Endothelial cell (in vitro differentiated cells): ENCODE measurements at regions not wholly inside any gene's neighbourhood (a gene's known extent, or its start where the extent isn't known, plus 50 kb on each side); places are given as distances from the start of the nearest gene placed in this dataset.

Experiments
- DNase-seq: peaks from one replicate; pipeline ENCODE4 v3.0.0; 2021; ENCODE audit warnings: low spot score
- H3K27ac Mint-ChIP-seq: one replicate; pipeline ENCODE4 v1.8.0; 2021; ENCODE audit warnings: mixed read lengths, inconsistent platforms; ENCODE audit not compliant: unreplicated experiment
- H3K27me3 Mint-ChIP-seq: one replicate; pipeline ENCODE4 v1.8.0; 2021; ENCODE audit warnings: mild to moderate bottlenecking, moderate library complexity, mixed read lengths, inconsistent platforms; ENCODE audit not compliant: unreplicated experiment
- H3K36me3 Mint-ChIP-seq: one replicate; pipeline ENCODE4 v1.8.0; 2021; ENCODE audit warnings: mild to moderate bottlenecking, low read depth, mixed read lengths, inconsistent platforms; ENCODE audit not compliant: unreplicated experiment
- H3K4me1 Mint-ChIP-seq: one replicate; pipeline ENCODE4 v1.8.0; 2021; ENCODE audit warnings: mild to moderate bottlenecking, mixed read lengths, inconsistent platforms; ENCODE audit not compliant: unreplicated experiment
- H3K4me3 Mint-ChIP-seq: one replicate; pipeline ENCODE4 v1.8.0; 2021; ENCODE audit warnings: mild to moderate bottlenecking, mixed read lengths, inconsistent platforms; ENCODE audit not compliant: unreplicated experiment
- H3K9me3 Mint-ChIP-seq: one replicate; pipeline ENCODE4 v1.8.0; 2021; ENCODE audit warnings: mixed read lengths, inconsistent platforms; ENCODE audit not compliant: unreplicated experiment
- TF ChIP-seq, protein P1 (sequence below): fragments of 200-600 bp; sonication (generic); IDR thresholded peaks from one replicate; pipeline ENCODE4 v1.5.0; 2021; ENCODE audit warnings: antibody characterized with exemption; ENCODE audit not compliant: unreplicated experiment

DNA sequence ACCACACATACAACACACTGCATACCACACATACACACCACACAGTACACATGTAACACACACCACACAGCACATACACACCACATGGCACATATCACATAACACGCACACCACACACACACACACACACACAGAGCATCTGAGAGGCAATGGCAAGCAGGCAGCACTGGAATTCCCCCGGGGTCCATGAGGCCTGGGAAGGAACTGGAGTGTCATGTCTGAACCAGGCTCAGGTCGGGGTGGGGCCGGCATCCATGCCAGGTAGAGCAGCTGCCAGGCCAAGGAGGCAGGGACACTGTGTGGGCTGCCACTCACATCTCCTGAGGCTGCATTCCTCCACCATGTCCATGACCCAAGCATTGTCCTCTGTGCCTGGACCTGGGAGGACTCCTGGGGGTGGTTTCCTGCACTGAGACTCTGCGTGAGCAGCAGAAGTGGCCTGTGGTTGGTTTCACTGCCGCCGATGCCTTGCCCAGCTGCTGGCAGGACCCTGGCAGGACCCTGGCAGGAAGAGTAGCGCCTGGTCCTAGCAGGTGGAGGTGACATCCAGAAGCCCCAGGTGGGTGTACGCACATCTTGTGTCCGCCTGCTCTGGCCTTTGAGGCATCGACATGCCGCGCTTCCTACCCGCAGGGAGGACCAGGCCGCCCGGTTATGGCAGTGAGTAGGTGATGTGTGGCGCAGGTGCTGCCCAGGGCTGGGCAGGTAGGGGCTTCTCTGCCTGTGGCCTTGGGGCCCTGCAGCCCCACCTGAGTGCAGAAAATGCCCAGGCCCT is 1280.4 kb downstream of the TBC1D22A start:
- Mint-ChIP-seq H3K27ac (no peak overlapping the region), H3K4me1 (no peaks in the 10 kb centered on the region), H3K27me3 (peaks cover 2% of the 10 kb centered on the region), H3K9me3 (no peaks in the 10 kb centered on the region), H3K4me3 (no peak overlapping the region), H3K36me3 (no peaks in the 10 kb centered on the region)
- TF ChIP-seq, protein P1, sequence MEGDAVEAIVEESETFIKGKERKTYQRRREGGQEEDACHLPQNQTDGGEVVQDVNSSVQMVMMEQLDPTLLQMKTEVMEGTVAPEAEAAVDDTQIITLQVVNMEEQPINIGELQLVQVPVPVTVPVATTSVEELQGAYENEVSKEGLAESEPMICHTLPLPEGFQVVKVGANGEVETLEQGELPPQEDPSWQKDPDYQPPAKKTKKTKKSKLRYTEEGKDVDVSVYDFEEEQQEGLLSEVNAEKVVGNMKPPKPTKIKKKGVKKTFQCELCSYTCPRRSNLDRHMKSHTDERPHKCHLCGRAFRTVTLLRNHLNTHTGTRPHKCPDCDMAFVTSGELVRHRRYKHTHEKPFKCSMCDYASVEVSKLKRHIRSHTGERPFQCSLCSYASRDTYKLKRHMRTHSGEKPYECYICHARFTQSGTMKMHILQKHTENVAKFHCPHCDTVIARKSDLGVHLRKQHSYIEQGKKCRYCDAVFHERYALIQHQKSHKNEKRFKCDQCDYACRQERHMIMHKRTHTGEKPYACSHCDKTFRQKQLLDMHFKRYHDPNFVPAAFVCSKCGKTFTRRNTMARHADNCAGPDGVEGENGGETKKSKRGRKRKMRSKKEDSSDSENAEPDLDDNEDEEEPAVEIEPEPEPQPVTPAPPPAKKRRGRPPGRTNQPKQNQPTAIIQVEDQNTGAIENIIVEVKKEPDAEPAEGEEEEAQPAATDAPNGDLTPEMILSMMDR = no peak
- DNase-seq = no peak

DNA sequence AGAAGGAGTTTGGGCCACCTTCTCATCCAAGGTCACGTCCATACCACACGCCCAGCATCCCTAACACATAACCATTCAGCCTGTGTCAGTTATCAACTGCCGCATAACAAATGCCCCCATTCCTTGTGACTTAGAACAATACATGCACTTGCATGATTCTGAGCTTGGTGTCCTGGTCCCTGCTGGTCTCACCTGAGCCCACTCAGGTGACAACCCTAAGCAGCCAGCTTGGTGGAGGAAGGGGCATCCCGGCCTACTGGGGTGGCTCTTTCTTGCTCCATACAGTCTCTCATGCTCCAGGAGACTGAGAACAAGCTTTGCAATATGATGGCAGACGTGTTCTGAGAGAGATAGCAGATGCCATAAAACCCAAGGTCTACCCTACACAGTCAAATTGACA is 1276.9 kb downstream of the TBC1D22A start:
- no peaks in the 10 kb centered on the region for H3K4me1 Mint-ChIP-seq
- no peak overlapping the region for H3K4me3 Mint-ChIP-seq
- no peaks in the 10 kb centered on the region for H3K9me3 Mint-ChIP-seq
- H3K27me3 Mint-ChIP-seq = peaks cover 2% of the 10 kb centered on the region
- TF ChIP-seq, protein P1 = no peak
- H3K27ac Mint-ChIP-seq = no peak overlapping the region
- H3K36me3 Mint-ChIP-seq = no peaks in the 10 kb centered on the region
- no peak for DNase-seq

DNA sequence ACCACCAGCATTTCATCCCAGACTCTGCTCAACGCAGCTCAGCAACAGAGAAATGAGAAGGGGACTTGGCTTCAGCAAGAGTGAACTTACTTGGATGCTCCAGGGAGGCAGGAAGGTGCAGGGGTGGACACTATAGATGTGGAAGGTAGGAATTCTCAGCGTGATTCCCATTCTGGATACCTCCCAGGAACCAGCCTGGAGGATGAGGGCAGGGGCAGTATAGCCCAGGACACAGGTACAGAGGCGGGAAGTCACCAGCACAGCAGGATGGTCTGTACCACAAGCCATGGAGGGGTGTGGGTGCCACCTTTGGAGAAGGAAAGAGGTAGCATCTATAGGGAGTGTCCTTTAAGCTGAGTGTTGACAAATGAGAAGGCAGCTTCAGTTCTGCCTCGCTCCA is 1275.2 kb downstream of the TBC1D22A start:
- no peak for DNase-seq
- Mint-ChIP-seq H3K27ac (no peak overlapping the region), H3K9me3 (no peaks in the 10 kb centered on the region), H3K27me3 (no peaks in the 10 kb centered on the region), H3K36me3 (no peaks in the 10 kb centered on the region), H3K4me3 (no peak overlapping the region), H3K4me1 (no peaks in the 10 kb centered on the region)
- TF ChIP-seq, protein P1 = no peak

DNA sequence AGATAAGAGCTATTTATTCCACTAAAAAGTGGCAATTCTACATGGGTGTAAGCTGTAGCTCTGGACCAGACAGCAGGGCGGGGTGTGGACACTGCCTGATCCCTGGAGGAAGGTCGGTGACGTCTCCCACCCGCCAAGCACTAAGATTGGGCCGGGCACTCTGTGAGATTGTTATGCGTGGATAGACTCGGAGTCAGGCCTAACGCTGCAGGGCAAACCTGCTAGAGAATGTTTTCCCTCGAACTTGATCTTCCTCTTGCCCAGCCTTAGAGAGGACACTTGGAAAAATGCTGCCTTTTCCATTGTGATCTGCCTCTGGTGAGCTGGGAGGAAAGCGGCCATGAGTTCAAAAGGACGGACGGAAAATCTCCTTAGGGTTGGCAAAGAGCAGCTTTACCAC is 1273.4 kb downstream of the TBC1D22A start:
- no peaks in the 10 kb centered on the region for H3K27me3 Mint-ChIP-seq
- no peak for DNase-seq
- H3K4me1 Mint-ChIP-seq = no peaks in the 10 kb centered on the region
- no peak overlapping the region for H3K4me3 Mint-ChIP-seq
- H3K9me3 Mint-ChIP-seq = no peaks in the 10 kb centered on the region
- TF ChIP-seq, protein P1 = no peak
- no peak overlapping the region for H3K27ac Mint-ChIP-seq
- no peaks in the 10 kb centered on the region for H3K36me3 Mint-ChIP-seq

DNA sequence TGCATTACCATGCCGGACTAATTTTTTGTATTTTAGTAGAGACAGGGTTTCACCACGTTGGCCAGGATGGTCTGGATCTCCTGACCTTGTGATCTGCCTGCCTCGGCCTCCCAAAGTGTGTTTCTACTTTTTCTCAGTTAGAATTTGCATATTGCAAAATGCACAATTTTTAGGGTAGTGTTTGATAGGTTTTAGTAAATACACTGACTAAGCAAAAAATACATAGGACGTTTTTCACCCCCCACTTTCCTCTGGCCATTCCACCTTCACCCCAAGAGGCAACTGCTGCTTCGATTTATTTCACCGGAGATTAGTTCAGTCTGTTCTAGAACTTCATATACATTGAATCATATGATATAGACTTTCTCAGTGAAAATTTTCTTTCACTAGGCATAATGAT is 1269.1 kb downstream of the TBC1D22A start:
- Mint-ChIP-seq H3K27ac (no peak overlapping the region), H3K4me1 (no peaks in the 10 kb centered on the region), H3K9me3 (no peaks in the 10 kb centered on the region), H3K36me3 (no peaks in the 10 kb centered on the region), H3K27me3 (no peaks in the 10 kb centered on the region), H3K4me3 (no peak overlapping the region)
- no peak for DNase-seq
- TF ChIP-seq, protein P1 = no peak
